Panc1 (cell line): ENCODE measurements at regions not wholly inside any gene's neighbourhood (a gene's known extent, or its start where the extent isn't known, plus 50 kb on each side); places are given as distances from the start of the nearest gene placed in this dataset.

Source experiments
- POLR2AphosphoS5 ChIP-seq: IDR thresholded peaks from 2 replicates; pipeline ENCODE4 v1.6.1; 2012; ENCODE audit warnings: mild to moderate bottlenecking, low read depth, low read length, moderate library complexity
- SIN3A ChIP-seq: IDR thresholded peaks from 2 replicates; pipeline ENCODE4 v1.6.1; 2012; ENCODE audit warnings: low read depth, mild to moderate bottlenecking, low read length, moderate library complexity, borderline replicate concordance; ENCODE audit not compliant: insufficient read depth
- TF ChIP-seq, protein P1 (sequence below), 2 experiments: IDR thresholded peaks; 2 replicates each; pipeline ENCODE4 v1.6.1; 2011 to 2012; ENCODE audit warnings: low read depth in 2 of 2, control low read depth in 1 of 2, low read length in 1 of 2, mild to moderate bottlenecking in 1 of 2, moderate library complexity in 1 of 2; ENCODE audit not compliant: insufficient read depth in 1 of 2
- TF ChIP-seq, protein P2 (sequence below): fragments of 450-650 bp; IDR thresholded peaks from 2 replicates; pipeline ENCODE4 v1.5.1; 2017; ENCODE audit warnings: mild to moderate bottlenecking

DNA sequence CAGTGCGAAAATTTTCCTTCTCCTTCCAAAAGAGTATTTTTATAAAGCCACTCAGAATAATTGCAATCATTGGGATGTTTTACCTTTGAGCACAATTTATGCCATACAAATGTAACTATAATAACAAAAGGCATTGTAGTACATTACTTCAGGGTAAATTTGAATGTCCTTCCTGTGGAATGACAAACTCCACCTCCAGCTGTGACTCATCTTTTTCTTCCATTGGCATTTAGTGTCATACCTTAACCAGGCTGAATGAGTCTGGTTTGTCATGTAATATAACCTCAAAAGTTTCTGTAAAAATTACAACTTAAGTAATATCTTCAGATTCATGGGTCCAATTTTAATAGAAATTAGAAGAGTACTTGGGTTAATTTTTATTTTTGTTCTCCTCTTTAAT, 93.3 kb downstream of the TMEM47 start:
- no peak for TF ChIP-seq POLR2AphosphoS5
- TF ChIP-seq, protein P1, sequence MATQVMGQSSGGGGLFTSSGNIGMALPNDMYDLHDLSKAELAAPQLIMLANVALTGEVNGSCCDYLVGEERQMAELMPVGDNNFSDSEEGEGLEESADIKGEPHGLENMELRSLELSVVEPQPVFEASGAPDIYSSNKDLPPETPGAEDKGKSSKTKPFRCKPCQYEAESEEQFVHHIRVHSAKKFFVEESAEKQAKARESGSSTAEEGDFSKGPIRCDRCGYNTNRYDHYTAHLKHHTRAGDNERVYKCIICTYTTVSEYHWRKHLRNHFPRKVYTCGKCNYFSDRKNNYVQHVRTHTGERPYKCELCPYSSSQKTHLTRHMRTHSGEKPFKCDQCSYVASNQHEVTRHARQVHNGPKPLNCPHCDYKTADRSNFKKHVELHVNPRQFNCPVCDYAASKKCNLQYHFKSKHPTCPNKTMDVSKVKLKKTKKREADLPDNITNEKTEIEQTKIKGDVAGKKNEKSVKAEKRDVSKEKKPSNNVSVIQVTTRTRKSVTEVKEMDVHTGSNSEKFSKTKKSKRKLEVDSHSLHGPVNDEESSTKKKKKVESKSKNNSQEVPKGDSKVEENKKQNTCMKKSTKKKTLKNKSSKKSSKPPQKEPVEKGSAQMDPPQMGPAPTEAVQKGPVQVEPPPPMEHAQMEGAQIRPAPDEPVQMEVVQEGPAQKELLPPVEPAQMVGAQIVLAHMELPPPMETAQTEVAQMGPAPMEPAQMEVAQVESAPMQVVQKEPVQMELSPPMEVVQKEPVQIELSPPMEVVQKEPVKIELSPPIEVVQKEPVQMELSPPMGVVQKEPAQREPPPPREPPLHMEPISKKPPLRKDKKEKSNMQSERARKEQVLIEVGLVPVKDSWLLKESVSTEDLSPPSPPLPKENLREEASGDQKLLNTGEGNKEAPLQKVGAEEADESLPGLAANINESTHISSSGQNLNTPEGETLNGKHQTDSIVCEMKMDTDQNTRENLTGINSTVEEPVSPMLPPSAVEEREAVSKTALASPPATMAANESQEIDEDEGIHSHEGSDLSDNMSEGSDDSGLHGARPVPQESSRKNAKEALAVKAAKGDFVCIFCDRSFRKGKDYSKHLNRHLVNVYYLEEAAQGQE (IDR thresholded peaks at IDR 0.05; ENCODE audit: insufficient read depth in 1 of 2, low read depth in 2 of 2, low read length in 1 of 2), result no peak
- TF ChIP-seq SIN3A, result no peak
- TF ChIP-seq, protein P2, sequence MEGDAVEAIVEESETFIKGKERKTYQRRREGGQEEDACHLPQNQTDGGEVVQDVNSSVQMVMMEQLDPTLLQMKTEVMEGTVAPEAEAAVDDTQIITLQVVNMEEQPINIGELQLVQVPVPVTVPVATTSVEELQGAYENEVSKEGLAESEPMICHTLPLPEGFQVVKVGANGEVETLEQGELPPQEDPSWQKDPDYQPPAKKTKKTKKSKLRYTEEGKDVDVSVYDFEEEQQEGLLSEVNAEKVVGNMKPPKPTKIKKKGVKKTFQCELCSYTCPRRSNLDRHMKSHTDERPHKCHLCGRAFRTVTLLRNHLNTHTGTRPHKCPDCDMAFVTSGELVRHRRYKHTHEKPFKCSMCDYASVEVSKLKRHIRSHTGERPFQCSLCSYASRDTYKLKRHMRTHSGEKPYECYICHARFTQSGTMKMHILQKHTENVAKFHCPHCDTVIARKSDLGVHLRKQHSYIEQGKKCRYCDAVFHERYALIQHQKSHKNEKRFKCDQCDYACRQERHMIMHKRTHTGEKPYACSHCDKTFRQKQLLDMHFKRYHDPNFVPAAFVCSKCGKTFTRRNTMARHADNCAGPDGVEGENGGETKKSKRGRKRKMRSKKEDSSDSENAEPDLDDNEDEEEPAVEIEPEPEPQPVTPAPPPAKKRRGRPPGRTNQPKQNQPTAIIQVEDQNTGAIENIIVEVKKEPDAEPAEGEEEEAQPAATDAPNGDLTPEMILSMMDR, result no peak
